PC-3 (cell line): ENCODE measurements at regions not wholly inside any gene's neighbourhood (a gene's known extent, or its start where the extent isn't known, plus 50 kb on each side); places are given as distances from the start of the nearest gene placed in this dataset.

Source experiments
- ATAC-seq: fragments of 200-7000 bp; cut with Tn5 transposase; 2 replicates; pipeline ENCODE4 v1.9.1; 2020; ENCODE audit warnings: mild to moderate bottlenecking, moderate library complexity
- BruUV-seq: library from RNA; stranded (reverse); fragments of 400-500 nt; replicated peaks from 2 replicates; lab custom pipeline; 2021; lab: Mats Ljungman, UMichigan
- CTCF ChIA-PET: fragments of 300-600 bp; sonication (Branson Sonifier 250); formaldehyde crosslinking; loops from one replicate; lab custom pipeline; 2022; ENCODE audit warnings: antibody characterized with exemption; lab: Charles Lee
- POLR2A ChIA-PET: fragments of 300-600 bp; sonication (Branson Sonifier 250); formaldehyde crosslinking; loops from one replicate; lab custom pipeline; 2022; ENCODE audit warnings: antibody characterized with exemption; ENCODE audit not compliant: unreplicated experiment; lab: Charles Lee
- DNase-seq: peaks from one replicate; pipeline ENCODE4 v3.0.0-alpha.2; 2015
- H2AFZ ChIP-seq: fragments of 300-600 bp; sonication (generic); 2 replicates; pipeline ENCODE4 v1.6.0; 2016; ENCODE audit warnings: antibody characterized with exemption, low read length
- H3F3A ChIP-seq: fragments of 300-600 bp; sonication (generic); one replicate; pipeline ENCODE4 v1.6.0; 2017; ENCODE audit warnings: antibody characterized with exemption, low read length, control low read depth, mild to moderate bottlenecking; ENCODE audit not compliant: unreplicated experiment
- H3K27ac ChIP-seq: fragments of 300-600 bp; sonication (generic); 2 replicates; pipeline ENCODE4 v1.5.1; 2016; ENCODE audit warnings: mild to moderate bottlenecking, low read length
- H3K27me3 ChIP-seq: fragments of 300-600 bp; sonication (generic); 2 replicates; pipeline ENCODE4 v1.6.1; 2016; ENCODE audit warnings: low read length, mixed read lengths
- H3K36me3 ChIP-seq: fragments of 300-600 bp; sonication (generic); 2 replicates; pipeline ENCODE4 v1.6.1; 2016; ENCODE audit warnings: low read depth, mixed run types, low read length, mixed read lengths
- H3K4me1 ChIP-seq: fragments of 300-600 bp; sonication (generic); 2 replicates; pipeline ENCODE4 v1.5.1; 2016; ENCODE audit warnings: low read length; ENCODE audit not compliant: insufficient read depth
- H3K4me2 ChIP-seq: fragments of 300-600 bp; sonication (generic); 2 replicates; pipeline ENCODE4 v1.6.0; 2016; ENCODE audit warnings: low read length
- H3K4me3 ChIP-seq: fragments of 300-600 bp; sonication (generic); 2 replicates; pipeline ENCODE4 v1.5.1; 2016; ENCODE audit warnings: mild to moderate bottlenecking, low read length, mixed read lengths
- H3K79me2 ChIP-seq: fragments of 300-600 bp; sonication (generic); 2 replicates; pipeline ENCODE4 v1.6.1; 2017; ENCODE audit warnings: low read length, mixed read lengths
- H3K9ac ChIP-seq: fragments of 300-600 bp; sonication (generic); 2 replicates; pipeline ENCODE4 v1.6.0; 2016; ENCODE audit warnings: mild to moderate bottlenecking, low read length
- H3K9me2 ChIP-seq: fragments of 300-600 bp; sonication (generic); replicated peaks from 2 replicates; pipeline ENCODE4 v1.6.1; 2016; ENCODE audit warnings: mixed run types, low read length, mixed read lengths
- H3K9me3 ChIP-seq: fragments of 300-600 bp; sonication (generic); 2 replicates; pipeline ENCODE4 v1.6.1; 2016; ENCODE audit warnings: low read length, mixed read lengths
- H4K20me1 ChIP-seq: fragments of 300-600 bp; sonication (generic); 2 replicates; pipeline ENCODE4 v1.6.1; 2016; ENCODE audit warnings: low read length, mixed read lengths
- EZH2 ChIP-seq: fragments of 300-600 bp; sonication (generic); IDR thresholded peaks from one replicate; pipeline ENCODE4 v1.6.1; 2017; ENCODE audit warnings: antibody characterized with exemption, mild to moderate bottlenecking, low read length; ENCODE audit not compliant: unreplicated experiment
- EZH2phosphoT487 ChIP-seq: fragments of 300-600 bp; sonication (generic); IDR thresholded peaks from 2 replicates; pipeline ENCODE4 v1.6.1; 2018; ENCODE audit warnings: mild to moderate bottlenecking, antibody characterized with exemption, low read length, borderline replicate concordance
- intact Hi-C: fragments of 100-400 bp; cut with micrococcal nuclease; formaldehyde crosslinking; loops from 2 replicates; pipeline ENCODE4 v1.9.0; 2023
- TF ChIP-seq, protein P1 (sequence below): fragments of 300-600 bp; sonication (generic); conservative IDR thresholded peaks from 2 replicates; pipeline ENCODE4 v1.5.1; 2017; ENCODE audit warnings: antibody characterized with exemption, low read depth, mild to moderate bottlenecking, low read length

DNA sequence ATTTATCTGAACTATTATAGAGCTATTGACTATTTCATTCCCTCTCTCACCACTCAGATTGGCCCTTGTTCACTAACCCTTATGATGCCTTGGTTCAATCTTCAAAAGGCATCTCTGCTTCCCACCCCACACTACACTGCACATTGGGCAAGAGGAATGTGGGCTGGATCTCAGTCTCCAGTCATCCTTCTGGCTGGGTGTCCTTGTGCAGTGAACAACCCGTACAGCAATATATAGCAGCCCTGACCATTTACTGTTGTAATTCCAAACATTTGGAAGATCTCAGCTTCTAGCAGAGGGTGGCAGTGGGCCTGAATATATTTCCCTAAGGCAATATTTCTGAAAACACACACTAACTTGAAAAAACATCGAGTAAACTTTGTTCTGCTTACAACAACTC is 199.2 kb upstream of the GDNF start:
- ChIA-PET CTCF (no interaction called here), POLR2A (no interaction called here)
- Histone ChIP-seq H3K9me3 (no peaks in the 10 kb centered on the region), H3K4me2 (no peak overlapping the region), H3K4me3 (no peak overlapping the region), H2AFZ (no peak overlapping the region), H3K9ac (no peak overlapping the region), H3K79me2 (no peaks in the 10 kb centered on the region), H3K36me3 (no peaks in the 10 kb centered on the region), H3K27ac (no peak overlapping the region), H4K20me1 (no peaks in the 10 kb centered on the region), H3K9me2 (no peaks in the 10 kb centered on the region), H3F3A (no peaks in the 10 kb centered on the region), H3K4me1 (no peaks in the 10 kb centered on the region), H3K27me3 (peaks cover 96% of the 10 kb centered on the region)
- no TSS peak for BruUV-seq
- DNase-seq, result no peak
- intact Hi-C loops, result no loop called here
- TF ChIP-seq, protein P1, sequence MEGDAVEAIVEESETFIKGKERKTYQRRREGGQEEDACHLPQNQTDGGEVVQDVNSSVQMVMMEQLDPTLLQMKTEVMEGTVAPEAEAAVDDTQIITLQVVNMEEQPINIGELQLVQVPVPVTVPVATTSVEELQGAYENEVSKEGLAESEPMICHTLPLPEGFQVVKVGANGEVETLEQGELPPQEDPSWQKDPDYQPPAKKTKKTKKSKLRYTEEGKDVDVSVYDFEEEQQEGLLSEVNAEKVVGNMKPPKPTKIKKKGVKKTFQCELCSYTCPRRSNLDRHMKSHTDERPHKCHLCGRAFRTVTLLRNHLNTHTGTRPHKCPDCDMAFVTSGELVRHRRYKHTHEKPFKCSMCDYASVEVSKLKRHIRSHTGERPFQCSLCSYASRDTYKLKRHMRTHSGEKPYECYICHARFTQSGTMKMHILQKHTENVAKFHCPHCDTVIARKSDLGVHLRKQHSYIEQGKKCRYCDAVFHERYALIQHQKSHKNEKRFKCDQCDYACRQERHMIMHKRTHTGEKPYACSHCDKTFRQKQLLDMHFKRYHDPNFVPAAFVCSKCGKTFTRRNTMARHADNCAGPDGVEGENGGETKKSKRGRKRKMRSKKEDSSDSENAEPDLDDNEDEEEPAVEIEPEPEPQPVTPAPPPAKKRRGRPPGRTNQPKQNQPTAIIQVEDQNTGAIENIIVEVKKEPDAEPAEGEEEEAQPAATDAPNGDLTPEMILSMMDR, result no peak
- no peak for TF ChIP-seq EZH2phosphoT487
- no peak for ATAC-seq

DNA sequence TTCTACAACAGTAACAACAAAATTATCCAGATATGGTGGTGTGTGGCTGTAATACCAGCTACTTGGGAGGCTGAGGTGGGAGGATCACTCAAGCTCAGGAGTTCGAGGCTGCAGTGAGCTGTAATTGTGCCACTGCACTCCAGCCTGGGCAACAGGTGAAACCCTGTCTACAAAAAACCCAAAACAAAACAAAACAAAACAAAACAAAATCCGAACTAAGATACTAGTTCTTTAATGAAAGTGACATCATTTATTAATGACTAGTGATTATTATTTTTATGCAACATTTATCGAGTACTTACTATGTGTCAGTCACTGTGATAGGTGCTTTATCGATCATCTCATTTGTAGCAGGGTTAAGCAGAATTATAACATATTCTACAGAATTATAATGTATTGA is 196.9 kb upstream of the GDNF start:
- POLR2A ChIA-PET, result no interaction called here

DNA sequence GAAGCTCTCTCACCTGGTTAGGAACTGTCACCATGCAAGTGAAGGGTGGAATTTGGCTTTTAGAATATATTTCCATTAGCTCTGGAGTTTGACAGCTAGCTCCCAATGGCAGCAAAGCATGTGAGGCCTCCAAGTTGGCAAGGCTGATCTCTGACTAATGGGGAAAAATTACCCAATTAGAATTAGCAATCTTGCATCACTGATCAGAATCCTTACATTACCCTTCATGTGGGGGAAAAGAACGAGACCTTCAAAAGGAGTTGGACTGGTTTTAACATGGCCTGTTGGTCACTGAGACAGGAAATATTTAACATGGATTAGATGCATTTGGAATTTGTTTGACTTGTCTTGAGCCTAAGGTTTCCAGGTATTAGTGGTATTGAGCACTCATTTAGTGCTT is 192.3 kb upstream of the GDNF start:
- no peaks in the 10 kb centered on the region for H3K79me2 ChIP-seq
- H3K27ac ChIP-seq, result no peak overlapping the region
- peaks cover 80% of the 10 kb centered on the region for H3K27me3 ChIP-seq
- H3K4me3 ChIP-seq, result no peak overlapping the region
- H2AFZ ChIP-seq, result no peak overlapping the region
- TF ChIP-seq EZH2 (no peak), EZH2phosphoT487 (no peak)
- TF ChIP-seq, protein P1, result no peak
- H3K36me3 ChIP-seq, result no peaks in the 10 kb centered on the region
- no peak overlapping the region for H3K9ac ChIP-seq
- intact Hi-C loops, result no loop called here
- POLR2A ChIA-PET, result no interaction called here
- no peaks in the 10 kb centered on the region for H3K4me1 ChIP-seq
- no peak for ATAC-seq
- no TSS peak for BruUV-seq
- no peak overlapping the region for H3K4me2 ChIP-seq
- no peaks in the 10 kb centered on the region for H3K9me3 ChIP-seq
- H3F3A ChIP-seq, result no peaks in the 10 kb centered on the region
- no peaks in the 10 kb centered on the region for H3K9me2 ChIP-seq
- DNase-seq, result no peak
- CTCF ChIA-PET, result no interaction called here
- H4K20me1 ChIP-seq, result no peaks in the 10 kb centered on the region

More for the DNA sequence above, 196.9 kb upstream of the GDNF start:
- Histone ChIP-seq H2AFZ (no peak overlapping the region), H3K4me3 (no peak overlapping the region), H3K4me1 (no peaks in the 10 kb centered on the region), H3K27me3 (peaks cover 86% of the 10 kb centered on the region), H3K27ac (no peak overlapping the region), H3F3A (no peaks in the 10 kb centered on the region), H4K20me1 (no peaks in the 10 kb centered on the region), H3K9me2 (no peaks in the 10 kb centered on the region), H3K36me3 (no peaks in the 10 kb centered on the region), H3K9ac (no peak overlapping the region), H3K9me3 (no peaks in the 10 kb centered on the region), H3K4me2 (no peak overlapping the region), H3K79me2 (no peaks in the 10 kb centered on the region)
- no TSS peak for BruUV-seq
- TF ChIP-seq, protein P1, result no peak
- TF ChIP-seq EZH2 (no peak), EZH2phosphoT487 (no peak)
- DNase-seq, result no peak
- CTCF ChIA-PET, result no interaction called here
- ATAC-seq, result no peak
- intact Hi-C loops, result no loop called here
